Lower leg skin (tissue), 3 donors: ENCODE measurements at regions not wholly inside any gene's neighbourhood (a gene's known extent, or its start where the extent isn't known, plus 50 kb on each side); places are given as distances from the start of the nearest gene placed in this dataset.

Experiments used
- CTCF ChIP-seq, 3 donors: fragments of 450-650 bp; IDR thresholded peaks; one replicate each; pipeline ENCODE4 v1.5.1; 2016; ENCODE audit warnings: antibody characterized with exemption in 3 of 3, mild to moderate bottlenecking in 3 of 3, moderate library complexity in 2 of 3
- POLR2A ChIP-seq, 2 donors: fragments of 450-650 bp; IDR thresholded peaks; one replicate each; pipeline ENCODE4 v1.6.1; 2016 to 2017; ENCODE audit warnings: antibody characterized with exemption in 2 of 2, mild to moderate bottlenecking in 1 of 2, moderate library complexity in 1 of 2

- no peak for TF ChIP-seq POLR2A (IDR thresholded peaks at IDR 0.05)
- no peak for TF ChIP-seq CTCF (IDR thresholded peaks at IDR 0.05)
Observed at GRCh38 chr5:34439601-34440000, 216.5 kb upstream of the RAI14 start.
